Lung (tissue), 11 donors: ENCODE measurements at regions not wholly inside any gene's neighbourhood (a gene's known extent, or its start where the extent isn't known, plus 50 kb on each side); places are given as distances from the start of the nearest gene placed in this dataset.

Source experiments
- ATAC-seq: fragments of 200-7000 bp; cut with Tn5 transposase; one replicate; pipeline ENCODE4 v1.9.1; 2020; ENCODE audit warnings: moderate number of reproducible peaks; ENCODE audit not compliant: insufficient read depth, low FRiP score
- DNase-seq, 3 donors: peaks; one replicate each; pipeline ENCODE4 v3.0.0-alpha.2; 2013 to 2017
- H3K27ac ChIP-seq, 2 donors: one replicate each; pipeline ENCODE4 v1.5.1; 2013; ENCODE audit warnings: mild to moderate bottlenecking in 2 of 2, moderate library complexity in 2 of 2, control low read depth in 1 of 2, inconsistent platforms in 1 of 2, low read depth in 1 of 2, low read length in 1 of 2
- H3K27me3 ChIP-seq, 3 donors: one replicate each; pipeline ENCODE4 v1.5.1; 2013; ENCODE audit warnings: low read length in 2 of 3; ENCODE audit not compliant: control insufficient read depth in 3 of 3, insufficient read depth in 3 of 3
- H3K36me3 ChIP-seq, 4 donors: one replicate each; pipeline ENCODE4 v1.5.1; 2013; ENCODE audit warnings: low read length in 4 of 4, mild to moderate bottlenecking in 1 of 4, moderate library complexity in 1 of 4; ENCODE audit not compliant: control insufficient read depth in 4 of 4, insufficient read depth in 4 of 4
- H3K4me1 ChIP-seq, 5 donors: one replicate each; pipeline ENCODE4 v1.5.1; 2013; ENCODE audit warnings: low read length in 5 of 5, mild to moderate bottlenecking in 2 of 5, moderate library complexity in 1 of 5; ENCODE audit not compliant: control insufficient read depth in 5 of 5, insufficient read depth in 5 of 5
- H3K4me3 ChIP-seq: one replicate; pipeline ENCODE4 v1.5.1; 2013; ENCODE audit warnings: mild to moderate bottlenecking, control low read depth, moderate library complexity
- H3K9ac ChIP-seq, 2 donors: one replicate each; pipeline ENCODE4 v1.5.1; 2013; ENCODE audit warnings: low read length in 2 of 2, control low read depth in 1 of 2; ENCODE audit not compliant: insufficient read depth in 1 of 2
- H3K9me3 ChIP-seq, 4 donors: one replicate each; pipeline ENCODE4 v1.5.1; 2013; ENCODE audit warnings: low read length in 3 of 4, mild to moderate bottlenecking in 1 of 4, moderate library complexity in 1 of 4; ENCODE audit not compliant: control insufficient read depth in 4 of 4, insufficient read depth in 3 of 4
- WGBS, 2 donors: extraction: QIAGEN DNeasy Blood & Tissue Kit; methylation state at CpG; one replicate each; pipeline ENCODE4 v1.1.7; 2013; 5-methylcytosine and 5-hydroxymethylcytosine counted together
- TF ChIP-seq, protein P1 (sequence below): IDR thresholded peaks from 2 replicates; pipeline ENCODE4 v1.5.1; 2012; ENCODE audit warnings: mild to moderate bottlenecking; ENCODE audit errors: control extremely low read depth, extremely low read depth
- donor health status: control.
- donor health status: control.
- donor health status: Bipolar disorder and iron deficiency.
- donor health status: healthy.
- donor health status: DM: yes; HTN: yes; CAD: no.

GRCh38 chr2:120601566-120601965 is 134.1 kb upstream of the GLI2 start:
- Histone ChIP-seq H3K9me3 (peaks cover 0 to 2% (median 0%) of the 10 kb centered on the region in 4 donors), H3K9ac (no peak overlapping the region), H3K36me3 (no peaks in the 10 kb centered on the region), H3K27me3 (no peaks in the 10 kb centered on the region), H3K27ac (no peak overlapping the region), H3K4me3 (no peak overlapping the region), H3K4me1 (peaks cover 0 to 18% (median 10%) of the 10 kb centered on the region in 5 donors)
- ATAC-seq (no peak), DNase-seq (no peak)
- TF ChIP-seq, protein P1, sequence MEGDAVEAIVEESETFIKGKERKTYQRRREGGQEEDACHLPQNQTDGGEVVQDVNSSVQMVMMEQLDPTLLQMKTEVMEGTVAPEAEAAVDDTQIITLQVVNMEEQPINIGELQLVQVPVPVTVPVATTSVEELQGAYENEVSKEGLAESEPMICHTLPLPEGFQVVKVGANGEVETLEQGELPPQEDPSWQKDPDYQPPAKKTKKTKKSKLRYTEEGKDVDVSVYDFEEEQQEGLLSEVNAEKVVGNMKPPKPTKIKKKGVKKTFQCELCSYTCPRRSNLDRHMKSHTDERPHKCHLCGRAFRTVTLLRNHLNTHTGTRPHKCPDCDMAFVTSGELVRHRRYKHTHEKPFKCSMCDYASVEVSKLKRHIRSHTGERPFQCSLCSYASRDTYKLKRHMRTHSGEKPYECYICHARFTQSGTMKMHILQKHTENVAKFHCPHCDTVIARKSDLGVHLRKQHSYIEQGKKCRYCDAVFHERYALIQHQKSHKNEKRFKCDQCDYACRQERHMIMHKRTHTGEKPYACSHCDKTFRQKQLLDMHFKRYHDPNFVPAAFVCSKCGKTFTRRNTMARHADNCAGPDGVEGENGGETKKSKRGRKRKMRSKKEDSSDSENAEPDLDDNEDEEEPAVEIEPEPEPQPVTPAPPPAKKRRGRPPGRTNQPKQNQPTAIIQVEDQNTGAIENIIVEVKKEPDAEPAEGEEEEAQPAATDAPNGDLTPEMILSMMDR, result no peak
- 93 to 95% methylated on average over 9 of the region's 9 CpGs for WGBS, 2 donors

GRCh38 chr2:120602251-120602650 is 133.4 kb upstream of the GLI2 start:
- DNase-seq, result no peak
- 77 to 85% methylated on average over 7 of the region's 7 CpGs for WGBS, 2 donors
- TF ChIP-seq, protein P1, result no peak

GRCh38 chr2:120604767-120605166 is 130.9 kb upstream of the GLI2 start:
- no peak for DNase-seq

More at GRCh38 chr2:120602251-120602650, 133.4 kb upstream of the GLI2 start:
- H3K4me1 ChIP-seq, result peaks cover 0 to 15% (median 10%) of the 10 kb centered on the region in 5 donors
- no peak overlapping the region for H3K4me3 ChIP-seq
- peaks cover 0 to 2% (median 0%) of the 10 kb centered on the region in 4 donors for H3K9me3 ChIP-seq
- no peaks in the 10 kb centered on the region for H3K27me3 ChIP-seq
- H3K27ac ChIP-seq, result no peak overlapping the region
- no peak overlapping the region for H3K9ac ChIP-seq
- H3K36me3 ChIP-seq, result no peaks in the 10 kb centered on the region
- no peak for ATAC-seq

More at GRCh38 chr2:120604767-120605166, 130.9 kb upstream of the GLI2 start:
- Histone ChIP-seq H3K9me3 (no peaks in the 10 kb centered on the region), H3K27me3 (no peaks in the 10 kb centered on the region), H3K9ac (no peak overlapping the region), H3K27ac (no peak overlapping the region), H3K36me3 (no peaks in the 10 kb centered on the region), H3K4me3 (no peak overlapping the region), H3K4me1 (peaks cover 0 to 6% (median 2%) of the 10 kb centered on the region in 5 donors)
- 95 to 96% methylated on average over 6 of the region's 6 CpGs for WGBS, 2 donors
- TF ChIP-seq, protein P1, result no peak
- ATAC-seq, result no peak
